ENCODE measurements at regions not wholly inside any gene's neighbourhood (a gene's known extent, or its start where the extent isn't known, plus 50 kb on each side); places are given as distances from the start of the nearest gene placed in this dataset.
"Not testable (repeated sequence)": the region's sequence is repeated elsewhere in the genome, so short reads cannot be mapped to it uniquely, and the experiment has no call there.

GRCh38 chr2:35510636-35511035 is 844.9 kb upstream of the CRIM1 start:
- no peak for DNase-seq

- DNase-seq: no peak
Observed at GRCh38 chr2:35508601-35509000, 847.0 kb upstream of the CRIM1 start.

GRCh38 chr2:35504419-35504818 is 851.2 kb upstream of the CRIM1 start:
- no peak for DNase-seq

GRCh38 chr2:35503738-35504199 is 851.8 kb upstream of the CRIM1 start:
- no peak for DNase-seq

- no peak for DNase-seq
Observed at GRCh38 chr2:35503311-35503710, 852.3 kb upstream of the CRIM1 start.

GRCh38 chr2:35501076-35501475 is 854.5 kb upstream of the CRIM1 start:
- no peak for DNase-seq

GRCh38 chr2:35496022-35496421 is 859.6 kb upstream of the CRIM1 start:
- no peak for DNase-seq

- DNase-seq: no peak
Observed at GRCh38 chr2:35495182-35495581, 860.4 kb upstream of the CRIM1 start.

- DNase-seq: not testable (repeated sequence)
Observed at GRCh38 chr2:35478121-35478520, 877.5 kb upstream of the CRIM1 start.

- DNase-seq: peak; percentile 26 to 42
Observed at GRCh38 chr2:35468245-35468644, 887.3 kb upstream of the CRIM1 start.

GRCh38 chr2:35463805-35464596 is 891.6 kb upstream of the CRIM1 start:
- no peak for DNase-seq

- no peak for DNase-seq
Observed at GRCh38 chr2:35462226-35462998, 893.2 kb upstream of the CRIM1 start.

GRCh38 chr2:35461406-35461805 is 894.2 kb upstream of the CRIM1 start:
- no peak for DNase-seq

GRCh38 chr2:35454966-35455638 is 900.5 kb upstream of the CRIM1 start:
- no peak for DNase-seq

GRCh38 chr2:35447821-35448220 is 907.8 kb upstream of the CRIM1 start:
- no peak for DNase-seq

GRCh38 chr2:35447215-35447614 is 908.4 kb upstream of the CRIM1 start:
- no peak for DNase-seq

- no peak for DNase-seq
Observed at GRCh38 chr2:35443087-35443486, 912.5 kb upstream of the CRIM1 start.

- not testable (repeated sequence) for DNase-seq
Observed at GRCh38 chr2:35441575-35441974, 914.0 kb upstream of the CRIM1 start.

- not testable (repeated sequence) for DNase-seq
Observed at GRCh38 chr2:35440308-35440707, 915.3 kb upstream of the CRIM1 start.

- not testable (repeated sequence) for DNase-seq
Observed at GRCh38 chr2:35436893-35437292, 918.7 kb upstream of the CRIM1 start.

GRCh38 chr2:35428548-35428947 is 927.0 kb upstream of the CRIM1 start:
- DNase-seq: peak; percentile 1

GRCh38 chr2:35421485-35421884 is 934.1 kb upstream of the CRIM1 start:
- DNase-seq: no peak

GRCh38 chr2:35417293-35417692 is 938.3 kb upstream of the CRIM1 start:
- DNase-seq: no peak

Data from NCI-H1930 (cell line).